Hepatic stellate cell (primary cell): ENCODE measurements at regions not wholly inside any gene's neighbourhood (a gene's known extent, or its start where the extent isn't known, plus 50 kb on each side); places are given as distances from the start of the nearest gene placed in this dataset.
"Not testable (repeated sequence)": the region's sequence is repeated elsewhere in the genome, so short reads cannot be mapped to it uniquely, and the experiment has no call there.

ENCODE experiments used
- DNase-seq: peaks from one replicate; pipeline ENCODE4 v3.0.0; 2011; ENCODE audit warnings: low spot score

DNA sequence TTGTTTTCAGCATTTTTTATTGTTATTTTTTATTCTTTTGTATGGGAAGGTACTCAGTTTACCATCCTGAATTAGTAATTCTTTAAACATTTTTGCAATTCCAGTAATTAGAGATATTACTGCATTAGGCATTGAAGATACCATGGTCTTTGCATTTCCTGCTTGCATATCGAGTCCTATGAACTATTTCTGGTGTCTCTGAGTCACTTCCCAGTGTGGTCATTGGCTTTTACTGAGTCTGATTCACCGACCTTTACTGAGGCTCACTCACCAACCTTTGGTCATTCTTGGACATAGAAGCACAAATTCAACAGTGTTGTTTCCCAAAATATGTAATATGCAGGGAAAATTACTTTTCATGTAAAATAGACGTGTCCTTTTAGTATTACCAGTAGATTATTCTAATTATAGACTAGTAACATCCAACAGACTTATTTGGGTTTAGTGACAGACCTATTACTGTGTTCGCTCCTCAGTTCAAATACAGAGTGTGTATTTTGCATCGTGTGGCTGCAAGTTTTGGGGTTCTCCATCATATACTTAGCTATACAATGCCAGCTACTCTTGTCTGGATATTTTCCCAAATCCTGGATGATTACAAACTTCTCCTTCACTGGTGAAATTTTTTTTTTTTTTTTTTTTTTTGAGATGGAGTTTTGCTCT lies 180.7 kb upstream of the PRSS1 start:
- DNase-seq: peak; percentile 81

DNA sequence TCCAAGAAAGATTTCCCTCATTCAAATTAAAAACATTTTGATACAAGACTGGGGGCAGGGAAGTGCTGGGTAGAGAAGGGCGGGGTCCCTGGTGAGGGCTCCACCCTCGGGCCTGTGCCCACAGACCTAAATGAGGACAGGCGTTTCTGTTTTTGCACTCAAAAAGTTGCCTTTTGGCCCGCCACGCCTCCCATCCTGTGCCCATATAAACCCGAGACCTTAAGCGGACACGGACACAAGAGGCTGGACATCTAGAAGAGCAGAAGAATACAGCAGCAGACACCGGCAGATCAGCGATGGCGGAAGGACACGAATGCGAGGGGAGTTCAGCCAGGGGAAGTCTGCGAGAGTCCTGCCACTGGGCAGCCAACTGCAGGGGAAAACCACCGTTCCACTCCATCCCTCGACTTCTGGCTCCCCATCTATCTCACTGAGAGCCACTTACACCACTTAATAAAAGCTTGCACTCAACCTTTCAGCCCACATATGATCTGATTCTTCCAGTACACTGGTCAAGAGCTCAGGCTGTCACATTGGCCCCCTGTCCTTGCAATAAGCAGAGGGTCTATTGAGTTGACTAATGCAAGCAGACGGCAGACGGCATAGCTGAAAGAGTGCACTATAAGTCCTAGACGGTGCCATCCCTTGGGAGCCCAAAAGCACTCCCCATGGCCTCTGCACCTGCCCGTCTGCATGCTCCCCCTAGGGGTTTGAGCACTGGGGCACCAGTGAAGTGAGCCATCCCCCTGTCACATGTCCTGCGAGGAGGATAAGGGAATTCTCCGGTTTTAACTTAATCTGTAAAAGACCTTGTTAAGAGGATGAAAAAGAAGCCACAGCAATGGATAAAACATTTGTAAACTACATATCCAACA lies 181.8 kb upstream of the PRSS1 start:
- no peak for DNase-seq

DNA sequence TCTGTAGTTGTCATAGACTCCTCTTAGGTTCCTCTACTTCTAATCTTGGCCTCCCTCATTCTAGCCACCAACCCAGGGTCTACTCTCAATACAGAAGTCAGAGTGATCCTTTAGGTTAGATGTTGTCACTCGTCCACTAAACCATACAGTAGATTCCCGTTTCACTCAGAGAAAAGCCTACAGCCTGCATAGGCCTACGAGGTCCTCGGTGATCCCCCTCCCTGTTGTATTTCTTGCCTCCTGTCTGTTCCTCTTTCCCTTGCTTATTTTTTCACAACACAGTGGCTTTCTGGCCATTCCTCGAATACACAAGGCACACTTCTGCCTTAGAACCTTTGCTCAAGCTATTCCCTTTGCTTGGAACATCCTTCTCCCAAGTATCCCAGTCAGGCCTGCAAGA lies 183.0 kb upstream of the PRSS1 start:
- DNase-seq: no peak

DNA sequence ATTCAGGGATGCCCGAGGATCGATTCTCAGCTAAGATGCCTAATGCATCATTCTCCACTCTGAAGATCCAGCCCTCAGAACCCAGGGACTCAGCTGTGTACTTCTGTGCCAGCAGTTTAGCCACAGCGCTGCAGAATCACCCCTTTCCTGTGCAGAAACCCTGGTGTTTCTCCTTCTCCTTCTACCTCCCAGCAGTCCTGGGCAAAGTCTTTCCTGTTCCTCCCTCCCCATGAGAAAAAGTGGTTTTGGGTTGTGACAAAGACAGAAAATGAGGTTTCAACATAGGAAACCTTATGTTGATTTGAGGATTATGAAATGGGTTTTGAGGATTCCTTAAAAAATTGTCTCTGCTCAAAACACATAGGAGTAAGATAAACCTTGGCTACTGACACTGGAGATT lies 185.1 kb upstream of the PRSS1 start:
- not testable (repeated sequence) for DNase-seq

DNA sequence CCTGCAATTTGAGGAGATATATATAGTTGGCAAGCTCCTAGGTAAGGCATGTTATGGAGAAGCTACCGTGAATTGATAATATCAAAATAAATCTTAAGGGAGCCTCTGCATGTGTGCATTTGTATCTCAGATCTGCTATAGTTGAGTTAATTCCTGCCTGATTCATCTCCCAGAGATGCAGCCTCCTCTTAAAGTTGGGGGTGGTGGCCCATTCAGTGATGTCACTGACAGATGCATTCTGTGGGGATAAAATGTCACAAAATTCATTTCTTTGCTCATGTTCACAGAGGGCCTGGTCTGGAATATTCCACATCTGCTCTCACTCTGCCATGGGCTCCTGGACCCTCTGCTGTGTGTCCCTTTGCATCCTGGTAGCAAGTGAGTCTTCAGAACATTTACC lies 185.8 kb upstream of the PRSS1 start:
- no peak for DNase-seq

DNA sequence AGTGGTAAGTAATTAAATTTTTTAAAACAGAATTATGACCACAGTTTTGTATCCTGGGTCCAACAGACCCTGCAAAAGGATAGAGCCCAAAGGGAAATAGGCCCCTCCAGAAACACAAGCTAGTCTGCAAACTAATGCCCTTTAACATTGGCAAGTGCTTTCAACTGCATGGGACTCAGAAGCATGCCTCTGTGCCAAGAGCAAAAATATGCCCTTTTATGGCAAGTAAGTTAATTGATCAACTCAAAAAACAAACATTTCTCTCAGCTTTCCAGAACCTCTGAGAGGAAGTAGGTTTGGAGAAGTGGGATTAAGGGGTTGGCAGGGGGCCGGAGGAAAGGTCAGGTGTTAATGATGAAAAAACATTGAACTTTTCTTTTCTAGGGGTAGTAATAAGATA lies 186.6 kb upstream of the PRSS1 start:
- DNase-seq: no peak

DNA sequence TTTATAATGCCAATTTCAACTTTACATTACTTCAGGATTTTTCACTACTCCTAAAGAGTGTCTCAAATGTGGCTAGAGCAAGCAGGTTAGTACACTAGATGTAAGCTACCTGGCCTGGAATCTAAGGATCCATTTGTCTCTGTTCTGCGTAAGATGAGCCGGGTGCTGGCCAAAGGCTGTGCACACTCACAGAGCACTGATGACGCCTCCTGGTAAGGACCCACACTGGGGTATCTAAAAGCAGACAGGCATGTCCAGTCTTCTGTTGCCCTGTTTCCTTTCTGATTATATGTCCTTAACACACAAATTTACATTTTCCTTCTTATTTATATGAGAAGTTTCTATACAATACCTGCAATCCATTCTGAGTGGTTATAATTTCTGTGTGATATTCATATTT lies 187.9 kb upstream of the PRSS1 start:
- not testable (repeated sequence) for DNase-seq

DNA sequence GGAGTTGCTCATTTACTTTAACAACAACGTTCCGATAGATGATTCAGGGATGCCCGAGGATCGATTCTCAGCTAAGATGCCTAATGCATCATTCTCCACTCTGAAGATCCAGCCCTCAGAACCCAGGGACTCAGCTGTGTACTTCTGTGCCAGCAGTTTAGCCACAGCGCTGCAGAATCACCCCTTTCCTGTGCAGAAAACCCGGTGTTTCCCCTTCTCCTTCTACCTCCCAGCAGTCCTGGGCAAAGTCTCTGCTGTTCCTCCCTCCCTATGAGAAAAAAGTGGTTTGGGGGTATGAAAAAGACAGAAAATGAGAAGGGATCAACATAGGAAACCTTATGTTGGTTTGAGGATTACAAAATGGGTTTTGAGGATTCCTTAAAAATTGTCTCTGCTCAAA lies 188.5 kb upstream of the PRSS1 start:
- not testable (repeated sequence) for DNase-seq

DNA sequence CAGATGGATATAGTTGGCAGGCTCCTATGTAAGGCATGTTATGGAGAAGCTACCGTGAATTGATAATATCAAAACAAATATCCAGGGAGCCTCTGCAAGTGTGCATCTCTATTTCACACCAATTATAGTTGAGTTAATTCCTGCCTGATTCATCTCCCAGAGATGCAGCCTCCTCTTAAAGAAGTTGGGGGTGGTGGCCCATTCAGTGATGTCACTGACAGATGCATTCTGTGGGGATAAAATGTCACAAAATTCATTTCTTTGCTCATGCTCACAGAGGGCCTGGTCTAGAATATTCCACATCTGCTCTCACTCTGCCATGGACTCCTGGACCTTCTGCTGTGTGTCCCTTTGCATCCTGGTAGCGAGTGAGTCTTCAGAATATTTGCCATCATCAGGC lies 189.1 kb upstream of the PRSS1 start:
- no peak for DNase-seq

DNA sequence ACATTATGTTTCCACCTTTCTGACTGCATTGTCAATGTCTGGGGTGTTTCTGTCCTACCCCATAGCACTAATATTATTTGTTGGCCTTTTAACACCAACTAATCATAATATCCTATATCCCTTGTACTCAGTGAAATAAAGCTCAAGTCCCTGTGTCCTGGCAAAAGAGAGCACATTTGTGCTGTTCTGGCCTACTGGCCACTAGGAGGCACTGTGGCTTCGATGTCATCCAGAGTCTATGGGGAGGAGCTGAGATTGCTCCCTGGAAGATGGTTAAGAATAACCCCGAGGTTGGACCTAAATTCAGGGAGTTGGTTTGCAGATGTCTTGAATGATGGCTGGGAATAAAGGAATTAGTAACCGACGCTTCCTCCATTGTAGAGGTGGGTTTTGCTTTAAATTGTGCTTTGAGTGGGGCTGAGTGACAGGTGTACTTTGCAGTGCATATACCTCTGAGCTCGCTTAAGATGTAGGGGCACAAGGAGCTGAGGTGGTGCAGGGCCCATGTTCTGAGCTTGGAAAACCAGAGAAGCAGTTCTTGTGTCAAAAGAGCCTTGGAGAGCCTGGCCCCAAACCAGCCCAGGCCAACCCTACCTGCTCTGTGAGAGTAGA lies 191.2 kb upstream of the PRSS1 start:
- DNase-seq: peak; percentile 45

DNA sequence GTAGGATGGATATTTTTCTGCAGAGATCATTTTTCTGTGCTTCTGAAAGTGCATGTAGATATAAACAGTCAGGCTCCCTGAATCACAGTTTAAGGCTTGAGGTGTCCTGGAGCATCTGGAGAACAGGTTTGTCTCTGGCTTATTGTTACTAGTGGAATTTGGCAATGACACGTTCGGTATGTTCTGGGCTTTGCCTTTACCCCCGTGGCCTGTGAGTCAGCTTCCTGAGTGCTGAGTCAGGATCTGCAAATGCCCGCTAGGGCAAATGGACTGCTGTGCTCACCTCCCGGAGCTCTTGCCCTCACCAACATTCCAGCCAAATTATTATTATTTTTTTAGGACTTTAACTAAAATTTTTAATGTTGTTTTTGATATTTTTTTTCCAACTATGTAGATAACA lies 192.5 kb upstream of the PRSS1 start:
- peak; percentile 65 for DNase-seq

DNA sequence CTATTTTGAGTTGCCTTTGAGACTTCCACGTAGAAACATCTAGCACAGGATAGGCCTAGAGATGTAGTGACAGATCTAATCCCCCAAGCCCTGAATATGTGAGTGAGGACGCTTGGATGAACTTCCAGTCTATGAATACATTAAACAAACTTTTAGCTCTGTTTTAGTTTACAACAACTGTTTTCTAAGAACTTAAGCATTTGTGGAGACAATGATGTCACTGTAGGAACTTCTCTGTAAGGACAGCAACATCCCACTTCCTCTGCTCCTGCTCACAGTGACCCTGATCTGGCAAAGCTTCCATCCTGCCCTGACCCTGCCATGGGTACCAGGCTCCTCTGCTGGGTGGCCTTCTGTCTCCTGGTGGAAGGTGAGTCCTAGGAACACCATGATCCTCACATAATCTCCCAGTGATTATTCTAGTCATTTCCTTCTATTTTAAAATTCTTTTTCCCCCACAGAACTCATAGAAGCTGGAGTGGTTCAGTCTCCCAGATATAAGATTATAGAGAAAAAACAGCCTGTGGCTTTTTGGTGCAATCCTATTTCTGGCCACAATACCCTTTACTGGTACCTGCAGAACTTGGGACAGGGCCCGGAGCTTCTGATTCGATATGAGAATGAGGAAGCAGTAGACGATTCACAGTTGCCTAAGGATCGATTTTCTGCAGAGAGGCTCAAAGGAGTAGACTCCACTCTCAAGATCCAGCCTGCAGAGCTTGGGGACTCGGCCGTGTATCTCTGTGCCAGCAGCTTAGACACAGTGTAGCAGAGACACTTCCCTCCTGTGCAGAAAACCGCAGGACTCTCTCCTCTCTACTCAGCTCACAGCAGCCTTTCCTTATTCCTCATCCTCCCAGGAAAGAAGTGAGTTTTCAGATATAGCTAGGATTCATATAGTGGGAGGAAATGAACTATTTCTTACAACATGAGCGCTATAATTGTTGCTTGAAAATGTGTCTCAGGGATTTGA lies 194.4 kb upstream of the PRSS1 start:
- no peak for DNase-seq

DNA sequence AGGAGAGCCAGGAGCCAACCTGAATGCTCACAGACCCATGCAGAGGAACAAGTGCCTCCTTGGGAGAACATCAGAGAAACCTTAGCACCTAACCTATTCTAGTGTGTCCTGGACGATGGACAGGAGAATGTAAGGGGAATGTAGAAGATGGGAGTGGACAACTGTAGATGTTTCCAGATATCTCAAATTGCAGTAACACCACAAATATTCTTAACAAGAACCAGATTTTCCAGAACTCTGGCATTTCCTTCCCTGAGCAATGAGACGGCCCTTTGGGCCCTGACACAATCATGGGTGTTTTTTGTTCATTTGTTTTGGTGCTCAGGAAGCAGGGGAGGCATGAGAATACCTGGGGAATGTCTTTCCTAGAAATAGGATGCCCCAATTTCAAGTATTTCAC lies 196.1 kb upstream of the PRSS1 start:
- DNase-seq: no peak

DNA sequence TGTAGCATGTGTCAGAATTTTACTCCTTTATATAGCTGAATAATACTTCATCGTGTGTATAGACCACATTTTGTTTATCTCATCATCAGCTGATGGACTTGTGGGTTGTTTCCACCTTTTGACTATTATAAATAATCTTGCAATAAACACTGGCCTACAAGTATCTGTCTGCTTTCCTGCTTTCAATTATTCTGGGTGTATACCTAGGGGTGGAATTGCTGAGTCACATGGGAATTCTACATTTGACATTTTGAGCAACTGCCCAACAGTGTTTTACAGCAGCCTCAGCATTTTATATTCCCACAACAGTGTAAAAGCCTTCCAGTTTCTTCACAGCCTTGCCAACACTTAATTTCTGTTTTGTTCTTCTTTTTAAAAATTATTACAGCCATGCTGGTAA lies 200.3 kb upstream of the PRSS1 start:
- DNase-seq: no peak

DNA sequence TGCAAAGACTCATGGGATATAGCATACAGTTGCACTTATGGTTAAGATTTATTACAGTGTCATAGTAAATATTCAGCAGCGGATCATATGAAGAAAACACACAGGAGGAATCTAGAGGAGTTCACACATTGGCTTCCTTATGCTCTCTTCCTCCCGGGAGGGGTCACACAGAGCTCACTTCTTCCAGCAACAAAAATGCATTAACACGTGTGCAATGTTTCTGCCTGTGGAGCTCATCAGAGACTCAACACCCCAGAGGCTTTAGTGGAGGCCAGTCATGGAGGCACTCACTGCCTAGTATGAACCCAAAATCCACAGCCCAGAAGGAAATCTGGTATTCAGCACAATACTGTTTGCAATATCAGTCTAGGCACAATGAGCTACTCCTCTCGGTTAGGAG lies 202.8 kb upstream of the PRSS1 start:
- no peak for DNase-seq

DNA sequence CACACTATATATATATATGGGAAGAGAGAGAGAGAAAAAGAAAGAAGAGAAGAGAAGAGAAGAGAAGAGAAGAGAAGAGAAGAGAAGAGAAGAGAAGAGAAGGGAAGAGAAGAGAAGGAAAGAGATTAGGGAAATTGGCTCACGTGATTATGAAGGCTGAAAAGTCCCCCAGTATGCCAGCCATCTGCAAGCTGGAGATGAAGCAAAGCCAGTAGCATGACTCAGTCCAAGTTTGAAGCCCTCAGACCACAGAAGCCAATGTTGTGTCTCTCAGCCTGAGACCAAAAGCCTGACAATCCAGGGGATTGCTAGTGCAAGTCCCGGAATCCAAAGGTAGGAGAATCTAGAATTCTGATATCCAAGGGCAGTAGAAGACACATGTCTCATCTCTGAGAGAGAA lies 206.3 kb upstream of the PRSS1 start:
- DNase-seq: no peak

DNA sequence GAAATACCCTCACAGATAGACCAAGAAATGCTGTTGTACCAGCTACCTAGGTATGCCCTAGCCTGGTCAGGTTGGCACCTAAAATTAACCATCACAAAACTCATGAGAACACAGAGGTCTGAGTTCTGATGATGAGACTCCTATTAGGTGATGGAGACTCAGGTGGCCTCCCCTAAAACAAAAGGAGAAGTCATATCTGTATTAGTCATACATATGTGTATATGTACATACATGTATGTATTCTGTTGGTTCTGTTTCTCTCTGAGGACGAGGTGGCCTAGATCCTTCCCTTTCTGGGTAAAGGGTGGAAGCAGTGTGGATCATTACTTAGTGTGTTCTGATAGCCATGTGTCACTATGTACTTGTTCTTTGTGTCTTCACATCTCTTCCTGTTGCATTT lies 207.2 kb upstream of the PRSS1 start:
- DNase-seq: no peak

DNA sequence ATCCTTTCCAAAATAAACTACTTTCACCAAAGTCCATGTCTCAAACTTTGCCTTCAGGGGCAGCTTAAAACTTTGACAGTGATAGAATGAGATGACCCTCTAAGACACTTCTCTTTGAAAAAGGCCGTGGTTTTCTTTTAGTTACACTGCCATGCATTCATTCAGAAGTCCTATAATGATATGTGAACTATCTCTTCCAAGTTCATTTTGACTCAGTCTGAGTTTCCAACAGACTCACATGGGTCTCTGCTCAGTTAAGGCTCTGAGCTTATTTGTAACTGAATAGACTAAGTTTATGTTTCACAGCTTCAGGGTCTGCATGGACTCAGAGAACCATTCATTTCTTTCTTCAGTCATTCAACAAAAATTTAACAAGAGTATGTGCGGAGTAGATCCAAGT lies 208.9 kb upstream of the PRSS1 start:
- no peak for DNase-seq

DNA sequence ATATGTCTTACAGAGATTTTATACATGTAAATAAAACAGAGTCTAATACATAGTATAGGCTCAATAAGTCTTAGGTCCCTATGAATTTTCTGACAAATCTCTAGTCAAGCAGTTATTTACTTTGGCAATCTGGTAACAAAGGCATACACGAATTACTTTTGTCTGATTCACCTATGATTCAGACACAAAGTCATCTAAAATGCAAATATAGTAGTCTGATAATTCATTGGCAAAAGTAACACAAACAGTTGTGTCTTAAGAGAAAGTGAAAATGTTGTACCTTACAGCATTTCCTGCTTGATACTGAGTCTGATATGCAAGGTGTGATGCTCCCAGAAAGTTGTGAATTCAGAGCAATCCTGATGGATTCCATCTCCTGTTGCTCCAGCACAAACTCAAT lies 209.4 kb upstream of the PRSS1 start:
- no peak for DNase-seq

DNA sequence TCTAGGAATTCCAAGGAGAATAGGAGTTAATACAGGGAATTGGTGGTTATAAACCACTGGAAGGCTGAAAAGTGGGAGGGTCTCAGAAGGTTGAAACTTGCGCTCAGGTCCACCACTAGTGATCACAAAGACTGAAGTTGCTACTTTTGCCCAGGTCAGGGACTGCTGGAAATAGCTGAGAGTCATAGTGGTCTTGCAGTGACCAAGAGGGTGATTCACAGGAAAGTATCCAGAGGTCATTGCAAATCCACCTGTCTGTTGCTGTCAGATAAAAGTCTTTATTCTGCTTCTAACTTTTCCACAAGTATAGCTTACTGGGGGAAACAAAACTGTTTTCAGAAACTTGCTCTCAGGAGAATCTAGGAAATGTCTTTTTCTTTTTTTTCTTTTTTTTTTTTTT lies 211.5 kb upstream of the PRSS1 start:
- DNase-seq: no peak

DNA sequence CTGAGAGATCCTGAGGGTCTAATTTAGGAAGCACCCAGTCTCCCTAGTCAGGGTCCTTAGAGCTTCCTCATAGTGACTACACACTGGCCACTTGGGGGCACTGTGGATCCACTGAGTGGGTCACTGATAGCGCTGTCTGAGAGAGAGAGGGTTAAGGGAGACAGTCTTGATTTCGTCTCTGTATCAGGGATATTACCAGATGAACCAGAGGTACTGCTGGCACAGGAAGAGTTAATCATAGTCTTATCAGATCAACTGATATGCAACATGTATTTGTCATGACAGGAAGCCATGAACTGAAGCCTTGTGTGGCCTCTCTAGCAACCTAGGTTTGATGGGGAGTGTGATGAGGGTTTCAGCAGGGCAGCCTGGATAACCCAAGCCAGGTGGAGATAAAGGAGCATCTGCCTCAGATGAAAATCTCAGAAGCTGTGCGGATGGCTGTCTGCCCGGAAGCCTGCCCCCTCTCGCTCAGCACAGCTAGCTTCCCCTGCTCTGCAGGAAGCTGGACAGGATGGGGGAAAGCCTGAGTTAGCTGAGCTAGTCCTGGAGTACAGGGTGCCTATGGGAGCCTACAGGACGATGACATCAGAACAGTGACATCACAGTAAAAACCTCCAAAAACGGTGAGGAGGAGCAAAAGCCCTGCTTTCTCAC lies 214.0 kb upstream of the PRSS1 start:
- DNase-seq: peak; percentile 52

DNA sequence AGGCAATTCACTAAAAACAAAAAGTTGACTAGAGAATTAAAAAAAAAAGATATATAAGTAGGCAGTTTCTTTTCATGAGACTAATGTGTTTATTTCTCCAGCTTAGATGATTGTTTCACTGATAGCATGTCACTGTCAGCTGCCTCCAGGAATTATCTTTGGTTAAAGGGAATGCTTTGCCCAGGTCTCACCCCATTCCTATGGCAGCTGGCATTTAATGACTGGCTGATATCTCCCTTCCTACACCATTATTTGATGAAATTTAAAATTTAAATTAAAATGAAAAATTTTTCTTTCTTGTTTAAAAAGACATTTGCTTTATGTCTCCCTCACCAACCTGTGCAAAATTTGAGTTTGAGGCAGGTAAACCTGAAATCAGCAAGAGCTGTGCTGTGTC lies 214.5 kb upstream of the PRSS1 start:
- no peak for DNase-seq
